AG04449 (cell line): ENCODE measurements at regions not wholly inside any gene's neighbourhood (a gene's known extent, or its start where the extent isn't known, plus 50 kb on each side); places are given as distances from the start of the nearest gene placed in this dataset.

Experiments used
- CTCF ChIA-PET: fragments of 350-600 bp; formaldehyde crosslinking; extraction: SDS; loops from one replicate; lab custom pipeline; 2021; ENCODE audit warnings: antibody characterized with exemption; lab: Yijun Ruan, JAX
- POLR2A ChIA-PET: fragments of 400-600, 350-600 bp; formaldehyde crosslinking; extraction: SDS; loops from one replicate; lab custom pipeline; 2020; ENCODE audit warnings: antibody characterized with exemption, inconsistent platforms; lab: Yijun Ruan, JAX
- DNase-seq: peaks from one replicate; pipeline ENCODE4 v3.0.0-alpha.2; 2010; ENCODE audit warnings: low read depth, low spot score
- H3K4me3 ChIP-seq: 2 replicates; pipeline ENCODE4 v1.5.1; 2011; ENCODE audit warnings: low read depth, mild to moderate bottlenecking, control low read depth, low read length
- TF ChIP-seq, protein P1 (sequence below): IDR thresholded peaks from one replicate; pipeline ENCODE4 v1.5.1; 2011; ENCODE audit warnings: mild to moderate bottlenecking, moderate library complexity, low read length, control low read depth, inconsistent platforms; ENCODE audit not compliant: insufficient read depth; ENCODE audit errors: missing control alignments

DNA sequence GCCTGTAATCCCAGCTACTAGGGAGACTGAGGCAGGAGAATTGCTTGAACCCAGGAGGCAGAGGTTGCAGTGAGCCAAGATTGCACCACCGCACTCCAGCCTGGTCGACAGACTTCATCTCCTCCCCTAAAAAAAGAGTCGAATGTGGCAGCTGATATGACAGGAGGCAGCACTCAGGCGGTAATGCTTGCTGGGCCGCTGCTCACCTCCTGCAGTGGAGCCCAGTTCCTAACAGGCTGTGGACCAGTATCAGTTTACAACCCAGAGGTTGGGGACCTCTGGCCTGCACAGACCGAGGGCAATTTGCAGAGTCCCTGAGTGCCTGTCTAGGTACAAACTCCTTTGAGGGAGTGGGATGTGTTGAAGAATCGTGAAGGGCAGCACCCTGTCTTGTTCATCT is 136.2 kb downstream of the SMAD6 start:
- no peak for DNase-seq
- ChIA-PET POLR2A (no interaction called here), CTCF (interaction anchor here (1.0 to 5.7 kb wide), 11 partner anchors 8 to 137 kb away, joined by 3 to 67 read pairs (median 6); no protein-coding TSS in a partner anchor)
- TF ChIP-seq, protein P1, sequence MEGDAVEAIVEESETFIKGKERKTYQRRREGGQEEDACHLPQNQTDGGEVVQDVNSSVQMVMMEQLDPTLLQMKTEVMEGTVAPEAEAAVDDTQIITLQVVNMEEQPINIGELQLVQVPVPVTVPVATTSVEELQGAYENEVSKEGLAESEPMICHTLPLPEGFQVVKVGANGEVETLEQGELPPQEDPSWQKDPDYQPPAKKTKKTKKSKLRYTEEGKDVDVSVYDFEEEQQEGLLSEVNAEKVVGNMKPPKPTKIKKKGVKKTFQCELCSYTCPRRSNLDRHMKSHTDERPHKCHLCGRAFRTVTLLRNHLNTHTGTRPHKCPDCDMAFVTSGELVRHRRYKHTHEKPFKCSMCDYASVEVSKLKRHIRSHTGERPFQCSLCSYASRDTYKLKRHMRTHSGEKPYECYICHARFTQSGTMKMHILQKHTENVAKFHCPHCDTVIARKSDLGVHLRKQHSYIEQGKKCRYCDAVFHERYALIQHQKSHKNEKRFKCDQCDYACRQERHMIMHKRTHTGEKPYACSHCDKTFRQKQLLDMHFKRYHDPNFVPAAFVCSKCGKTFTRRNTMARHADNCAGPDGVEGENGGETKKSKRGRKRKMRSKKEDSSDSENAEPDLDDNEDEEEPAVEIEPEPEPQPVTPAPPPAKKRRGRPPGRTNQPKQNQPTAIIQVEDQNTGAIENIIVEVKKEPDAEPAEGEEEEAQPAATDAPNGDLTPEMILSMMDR, result no peak
- H3K4me3 ChIP-seq, result no peak overlapping the region

DNA sequence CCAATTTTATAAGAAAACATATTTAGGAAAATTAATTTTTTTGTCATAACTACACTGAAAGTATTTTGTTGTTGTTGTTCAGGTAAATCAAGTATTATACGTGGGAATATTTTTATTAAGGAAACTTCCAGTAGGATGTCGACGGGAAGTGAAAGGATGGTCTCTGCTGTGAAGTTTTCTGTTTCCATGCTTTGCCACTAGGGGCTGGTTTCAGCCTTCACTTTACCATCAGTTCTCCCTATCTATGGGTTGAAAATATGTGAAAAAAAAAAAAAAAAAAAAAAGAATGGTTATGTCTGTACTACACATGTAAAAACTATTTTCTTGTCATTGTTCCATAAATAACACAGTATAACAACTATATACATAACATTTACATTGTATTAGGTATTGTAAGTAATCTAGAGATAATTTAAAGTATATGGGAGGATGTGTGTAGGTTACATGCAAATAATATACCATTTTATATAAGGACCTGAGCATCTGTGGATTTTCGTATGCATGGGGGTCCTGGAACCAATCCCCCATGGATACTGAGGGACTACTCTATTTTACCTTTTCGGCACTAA is 136.7 kb downstream of the SMAD6 start:
- DNase-seq, result no peak
- H3K4me3 ChIP-seq, result no peak overlapping the region
- ChIA-PET CTCF (interaction anchor here (1.1 to 5.7 kb wide), 16 partner anchors 8 to 220 kb away, joined by 3 to 67 read pairs (median 5); no protein-coding TSS in a partner anchor), POLR2A (no interaction called here)
- TF ChIP-seq, protein P1, result peak; percentile 64

DNA sequence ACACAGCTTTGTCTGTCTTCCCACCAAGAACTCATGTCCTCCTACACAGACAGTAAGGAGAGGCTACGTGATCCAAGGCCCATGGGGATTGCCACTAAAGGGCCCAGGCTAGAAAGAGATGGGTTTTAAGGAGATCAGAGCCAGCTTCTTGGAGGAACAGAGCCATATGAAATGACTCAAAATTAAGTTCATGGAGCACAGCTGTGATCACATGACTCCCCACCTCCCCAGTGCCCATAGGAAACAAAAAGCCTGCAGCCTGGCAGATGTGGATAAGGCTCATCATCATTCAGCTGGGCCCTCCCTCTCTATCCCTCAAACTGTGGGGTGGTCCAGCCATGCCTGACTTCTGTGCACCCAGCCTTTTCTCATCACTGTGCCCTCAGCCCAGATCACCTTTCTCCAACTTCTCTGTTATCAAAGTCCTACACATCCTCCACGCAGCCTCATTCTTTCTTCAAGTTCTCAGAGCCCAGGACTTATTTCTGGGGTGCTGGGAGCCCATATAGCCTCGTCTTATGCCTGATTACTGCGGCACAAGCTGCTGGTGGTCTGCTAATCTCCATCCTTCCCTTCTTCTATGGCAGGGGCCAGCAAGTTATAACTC is 137.6 kb downstream of the SMAD6 start:
- TF ChIP-seq, protein P1, result no peak
- no peak for DNase-seq
- POLR2A ChIA-PET, result interaction anchor here (0.9 kb wide), 1 partner anchor 12 kb away, joined by 3 read pairs; no protein-coding TSS in a partner anchor
- CTCF ChIA-PET, result interaction anchor here (0.7 to 5.7 kb wide), 14 partner anchors 9 to 221 kb away, joined by 3 to 67 read pairs (median 6); no protein-coding TSS in a partner anchor
- H3K4me3 ChIP-seq, result no peak overlapping the region

DNA sequence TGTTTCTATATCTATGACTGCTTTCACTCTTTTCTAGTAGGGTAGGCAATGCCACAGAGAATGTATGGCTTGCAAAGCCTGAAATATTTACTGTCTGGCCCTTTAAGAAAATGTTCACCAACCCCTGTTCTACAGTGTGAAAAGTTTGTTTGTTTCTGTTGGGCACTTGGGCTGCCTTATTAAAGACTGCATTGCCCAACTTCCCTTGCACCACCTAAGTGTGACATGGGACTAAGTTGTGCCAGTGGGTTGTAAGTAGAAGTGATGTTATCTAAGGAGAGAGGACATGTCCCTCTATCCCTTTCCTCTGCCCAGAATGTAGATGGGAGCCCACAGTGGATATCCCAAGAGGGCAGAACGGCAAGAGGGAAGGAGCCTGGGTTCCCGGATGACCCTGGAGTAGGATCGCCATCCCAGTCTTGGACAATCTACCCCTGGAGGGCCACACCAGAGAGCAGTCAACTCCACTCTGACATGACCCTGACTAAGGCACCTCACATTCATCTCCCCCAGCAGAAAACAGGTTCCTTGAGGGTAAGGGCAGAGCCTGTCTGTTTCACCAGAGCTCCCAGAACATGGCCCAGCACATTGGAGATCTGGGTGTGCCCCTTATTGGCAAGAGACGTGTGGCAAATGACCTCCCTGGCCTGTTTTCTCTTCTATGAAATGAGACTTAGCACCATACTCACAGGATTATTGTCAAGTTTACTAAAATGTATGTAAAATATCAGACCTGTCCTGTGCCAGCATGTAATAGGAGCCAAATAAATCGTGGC is 138.8 kb downstream of the SMAD6 start:
- TF ChIP-seq, protein P1, result no peak
- ChIA-PET POLR2A (no interaction called here), CTCF (interaction anchor here (0.9 to 5.7 kb wide), 7 partner anchors 10 to 135 kb away, joined by 3 to 67 read pairs (median 4); no protein-coding TSS in a partner anchor)
- no peak for DNase-seq
- no peak overlapping the region for H3K4me3 ChIP-seq

DNA sequence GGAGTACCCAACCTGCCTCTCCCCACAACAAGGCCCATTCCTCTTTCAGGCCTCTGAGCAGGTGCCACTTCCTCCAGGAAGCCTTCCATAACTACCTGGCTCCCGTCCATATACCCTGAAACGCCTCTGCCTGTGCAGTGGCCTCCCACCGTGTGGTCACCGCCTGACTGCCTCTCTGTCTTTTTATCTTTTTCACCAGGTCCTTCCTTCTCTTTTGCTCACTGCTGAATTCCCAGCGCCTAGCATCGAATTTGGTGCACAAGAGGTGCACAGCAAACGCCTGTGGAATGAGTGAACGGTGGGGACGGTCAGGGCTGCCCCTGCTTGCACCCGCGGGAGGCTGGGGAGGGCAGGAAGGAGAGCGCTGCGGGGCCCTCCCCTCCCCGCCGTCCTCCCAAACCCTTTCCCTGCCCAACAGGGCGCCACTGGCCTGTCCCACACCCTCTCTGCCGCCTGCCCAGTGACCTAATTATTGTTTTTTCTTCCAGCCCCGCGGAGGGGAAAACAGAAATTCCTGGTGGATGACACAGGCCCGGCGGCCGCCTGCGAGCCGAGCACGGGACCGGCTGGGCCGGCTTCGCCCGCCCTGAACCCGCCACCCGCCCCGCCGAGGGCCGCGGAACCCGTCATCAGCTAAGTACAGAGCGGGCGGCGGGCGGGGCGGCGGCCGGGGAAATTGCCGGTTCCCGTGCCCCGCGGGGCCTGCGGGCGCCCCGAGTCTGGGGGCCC is 140.1 kb downstream of the SMAD6 start:
- CTCF ChIA-PET, result interaction anchor here (1.5 to 3.7 kb wide), 4 partner anchors 10 to 223 kb away, joined by 3 to 33 read pairs (median 7); no protein-coding TSS in a partner anchor
- peak; percentile 59 for DNase-seq
- TF ChIP-seq, protein P1, result no peak
- POLR2A ChIA-PET, result interaction anchor here (1.1 to 1.5 kb wide), 2 partner anchors 12 to 20 kb away, joined by 3 to 7 read pairs; no protein-coding TSS in a partner anchor
- H3K4me3 ChIP-seq, result peak overlapping the region; percentile 58
